ENCODE measurements at regions not wholly inside any gene's neighbourhood (a gene's known extent, or its start where the extent isn't known, plus 50 kb on each side); places are given as distances from the start of the nearest gene placed in this dataset.

DNA sequence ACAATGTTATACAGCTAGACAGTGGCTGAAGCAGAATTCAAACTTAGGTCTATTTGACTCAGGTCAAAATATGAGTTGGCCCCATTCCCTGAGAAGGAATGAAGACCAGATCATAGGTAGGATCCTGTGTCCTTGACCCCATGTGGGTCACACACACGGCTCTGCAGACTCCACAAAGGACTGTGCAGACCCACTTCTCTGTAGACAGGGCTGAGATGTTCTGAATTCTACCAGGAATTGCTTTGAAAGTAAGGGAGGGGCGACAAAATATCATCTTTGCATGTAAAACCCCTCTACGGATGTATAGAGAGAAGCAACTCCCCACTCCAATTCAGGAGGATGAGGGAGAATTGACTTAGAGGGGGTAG, 62.3 kb upstream of the CTIF start:
- Histone ChIP-seq H3K36me3 (ENCODE audit: control insufficient read depth, insufficient read depth, low read length) (no peaks in the 10 kb centered on the region), H3K27me3 (ENCODE audit: control insufficient read depth, insufficient read depth, low read length) (no peaks in the 10 kb centered on the region), H3K4me3 (ENCODE audit: low read depth, low read length) (no peak overlapping the region)
- no peak for FAIRE-seq
- TF ChIP-seq, protein P1, sequence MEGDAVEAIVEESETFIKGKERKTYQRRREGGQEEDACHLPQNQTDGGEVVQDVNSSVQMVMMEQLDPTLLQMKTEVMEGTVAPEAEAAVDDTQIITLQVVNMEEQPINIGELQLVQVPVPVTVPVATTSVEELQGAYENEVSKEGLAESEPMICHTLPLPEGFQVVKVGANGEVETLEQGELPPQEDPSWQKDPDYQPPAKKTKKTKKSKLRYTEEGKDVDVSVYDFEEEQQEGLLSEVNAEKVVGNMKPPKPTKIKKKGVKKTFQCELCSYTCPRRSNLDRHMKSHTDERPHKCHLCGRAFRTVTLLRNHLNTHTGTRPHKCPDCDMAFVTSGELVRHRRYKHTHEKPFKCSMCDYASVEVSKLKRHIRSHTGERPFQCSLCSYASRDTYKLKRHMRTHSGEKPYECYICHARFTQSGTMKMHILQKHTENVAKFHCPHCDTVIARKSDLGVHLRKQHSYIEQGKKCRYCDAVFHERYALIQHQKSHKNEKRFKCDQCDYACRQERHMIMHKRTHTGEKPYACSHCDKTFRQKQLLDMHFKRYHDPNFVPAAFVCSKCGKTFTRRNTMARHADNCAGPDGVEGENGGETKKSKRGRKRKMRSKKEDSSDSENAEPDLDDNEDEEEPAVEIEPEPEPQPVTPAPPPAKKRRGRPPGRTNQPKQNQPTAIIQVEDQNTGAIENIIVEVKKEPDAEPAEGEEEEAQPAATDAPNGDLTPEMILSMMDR (IDR thresholded peaks at IDR 0.05; ENCODE audit: insufficient read depth, low read length, severe bottlenecking): no peak
- DNase-seq (ENCODE audit: low read depth): no peak

DNA sequence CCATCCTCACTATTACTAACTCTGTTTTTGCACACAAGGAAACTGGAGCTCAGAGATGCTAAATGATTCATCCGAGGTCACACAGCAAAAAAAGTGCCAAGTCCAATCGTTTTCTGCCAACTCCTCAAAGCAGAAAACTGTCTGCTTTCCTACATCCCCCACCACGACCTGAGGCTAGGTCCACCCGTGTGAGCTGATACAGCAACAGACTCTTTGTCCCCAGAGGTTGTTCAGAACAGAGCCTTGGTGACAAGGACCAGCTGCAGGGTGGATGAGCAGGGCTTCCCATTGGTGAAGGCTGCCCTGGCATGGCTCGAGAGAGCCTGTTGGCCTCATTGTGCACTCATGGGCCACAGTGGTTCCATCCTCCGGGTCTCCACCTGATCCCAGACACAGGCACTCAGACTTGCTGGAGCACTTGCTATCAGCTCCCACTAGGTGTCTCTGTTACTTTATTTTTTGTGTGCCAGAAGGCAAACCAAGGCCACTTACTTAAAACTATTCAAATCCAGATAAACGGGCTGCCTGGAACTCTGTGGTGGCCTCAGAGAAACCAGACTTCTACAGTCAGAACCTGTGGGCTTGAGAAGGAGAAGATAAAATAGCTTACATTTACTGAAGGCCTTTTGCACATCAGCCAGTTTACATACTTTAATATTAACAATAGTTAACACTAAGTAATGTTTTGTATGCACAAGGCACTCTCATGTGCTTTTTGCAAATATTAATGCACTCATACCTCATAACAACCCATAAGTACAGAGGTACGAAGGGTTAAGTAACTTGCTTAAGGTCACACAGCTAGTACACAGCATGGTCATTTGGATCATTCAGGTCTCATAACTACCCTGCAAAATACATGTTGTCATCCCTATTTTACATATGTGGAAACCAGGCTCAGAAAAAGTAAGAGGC, 62.9 kb upstream of the CTIF start:
- TF ChIP-seq, protein P1 (IDR thresholded peaks at IDR 0.05; ENCODE audit: insufficient read depth, low read length, severe bottlenecking): peak; percentile 85
- no peak overlapping the region for H3K4me3 ChIP-seq (ENCODE audit: low read depth, low read length)
- DNase-seq (ENCODE audit: low read depth) (peak; percentile 69), FAIRE-seq (peak; percentile 18)
- H3K36me3 ChIP-seq (ENCODE audit: control insufficient read depth, insufficient read depth, low read length): no peaks in the 10 kb centered on the region
- H3K27me3 ChIP-seq (ENCODE audit: control insufficient read depth, insufficient read depth, low read length): no peaks in the 10 kb centered on the region

DNA sequence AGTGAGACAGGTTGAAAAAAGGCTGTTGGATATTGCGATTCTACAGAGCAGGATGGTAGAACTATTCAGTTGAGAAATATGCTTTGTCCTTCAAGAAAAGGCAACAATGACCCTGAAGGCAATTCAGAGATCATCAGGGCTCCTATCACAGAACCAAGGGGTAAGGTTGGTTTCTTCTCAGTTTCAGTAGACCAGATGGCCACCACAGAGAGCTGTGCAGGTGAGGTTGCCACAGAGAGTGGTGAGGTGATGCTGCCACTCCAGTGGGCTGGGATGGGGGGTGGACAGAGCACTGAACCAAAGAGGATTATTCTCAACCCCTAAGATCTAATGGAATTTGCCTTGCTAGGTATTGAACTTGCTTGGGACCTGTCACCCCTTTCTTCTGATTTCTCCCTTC, 64.6 kb upstream of the ZBTB7C start:
- H3K36me3 ChIP-seq (ENCODE audit: control insufficient read depth, insufficient read depth, low read length): no peaks in the 10 kb centered on the region
- H3K4me3 ChIP-seq (ENCODE audit: low read depth, low read length): no peak overlapping the region
- TF ChIP-seq, protein P1 (IDR thresholded peaks at IDR 0.05; ENCODE audit: insufficient read depth, low read length, severe bottlenecking): no peak
- H3K27me3 ChIP-seq (ENCODE audit: control insufficient read depth, insufficient read depth, low read length): no peaks in the 10 kb centered on the region
- FAIRE-seq (no peak), DNase-seq (ENCODE audit: low read depth) (no peak)

DNA sequence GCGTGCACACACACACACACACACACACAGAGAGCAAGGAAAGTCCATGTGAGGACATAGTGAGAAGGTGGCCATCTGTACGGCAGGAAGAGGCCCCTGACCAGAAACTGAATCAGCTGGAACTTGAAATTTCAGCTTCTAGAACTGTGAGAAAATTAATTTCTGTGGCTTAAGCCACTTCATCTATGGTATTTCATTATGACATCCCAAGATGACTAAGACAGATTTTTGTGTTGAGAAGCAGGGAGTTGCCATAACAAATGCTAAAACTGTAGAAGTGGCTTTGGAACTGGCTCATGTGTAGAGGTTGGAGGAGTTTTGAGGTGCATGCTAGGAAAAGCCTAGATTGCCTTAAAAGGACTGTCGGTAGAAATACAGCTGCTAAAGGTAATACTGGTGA, 63.4 kb upstream of the ZBTB7C start:
- Histone ChIP-seq H3K36me3 (ENCODE audit: control insufficient read depth, insufficient read depth, low read length) (no peaks in the 10 kb centered on the region), H3K4me3 (ENCODE audit: low read depth, low read length) (no peak overlapping the region), H3K27me3 (ENCODE audit: control insufficient read depth, insufficient read depth, low read length) (no peaks in the 10 kb centered on the region)
- TF ChIP-seq, protein P1 (IDR thresholded peaks at IDR 0.05; ENCODE audit: insufficient read depth, low read length, severe bottlenecking): no peak
- FAIRE-seq (no peak), DNase-seq (ENCODE audit: low read depth) (no peak)

DNA sequence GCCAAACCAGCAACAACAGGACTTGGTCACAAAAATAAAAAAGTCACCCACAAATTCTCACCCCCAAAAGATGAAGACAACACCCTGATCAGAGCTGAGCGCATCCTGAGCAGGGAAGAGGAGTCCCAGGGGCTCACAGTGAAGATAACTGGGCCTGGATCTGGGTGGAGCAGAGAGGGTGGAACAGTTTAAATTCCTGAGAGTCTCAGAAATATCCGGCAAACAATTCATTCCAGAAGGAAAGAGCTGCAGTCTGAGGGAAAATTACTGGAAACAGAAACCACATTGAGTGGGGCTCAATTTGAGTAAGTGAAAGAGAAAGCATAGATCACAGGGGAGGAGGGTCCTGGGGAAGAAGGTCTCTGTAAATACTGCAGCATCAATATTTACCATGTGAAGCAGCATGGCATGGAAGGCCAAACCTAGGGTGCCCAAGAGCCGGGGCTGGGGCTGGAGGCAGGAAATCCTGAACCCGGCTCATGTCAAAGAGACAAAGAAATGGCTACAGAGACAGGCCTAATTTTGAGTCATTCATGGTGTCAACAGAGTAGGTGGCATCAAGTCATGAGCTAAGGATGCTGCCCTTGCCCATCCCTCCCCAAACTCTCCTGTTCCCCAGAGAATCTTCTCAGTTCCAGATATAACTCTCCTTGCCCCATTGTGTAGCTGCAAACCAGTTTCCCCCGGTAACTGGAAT, 61.4 kb upstream of the ZBTB7C start:
- TF ChIP-seq, protein P1 (IDR thresholded peaks at IDR 0.05; ENCODE audit: insufficient read depth, low read length, severe bottlenecking): no peak
- DNase-seq (ENCODE audit: low read depth) (no peak), FAIRE-seq (no peak)
- H3K36me3 ChIP-seq (ENCODE audit: control insufficient read depth, insufficient read depth, low read length): no peaks in the 10 kb centered on the region
- no peak overlapping the region for H3K4me3 ChIP-seq (ENCODE audit: low read depth, low read length)
- no peaks in the 10 kb centered on the region for H3K27me3 ChIP-seq (ENCODE audit: control insufficient read depth, insufficient read depth, low read length)

Measured in bronchial epithelial cell (primary cell).